GM23338 (cell line): ENCODE measurements at regions not wholly inside any gene's neighbourhood (a gene's known extent, or its start where the extent isn't known, plus 50 kb on each side); places are given as distances from the start of the nearest gene placed in this dataset.

Source experiments
- ATAC-seq: fragments of 200-7000 bp; cut with Tn5 transposase; 3 replicates; pipeline ENCODE4 v1.9.1; 2020
- DNase-seq: peaks from one replicate; pipeline ENCODE4 v3.0.0-alpha.2; 2015; ENCODE audit warnings: low spot score
- H2AFZ ChIP-seq: fragments of 200-600 bp; sonication (generic); 2 replicates; pipeline ENCODE4 v1.8.0; 2016; ENCODE audit warnings: antibody characterized with exemption, mild to moderate bottlenecking, moderate library complexity
- H3F3A ChIP-seq: fragments of 200-600 bp; sonication (generic); replicated peaks from 2 replicates; pipeline ENCODE4 v1.8.0; 2017; ENCODE audit warnings: antibody characterized with exemption, mixed run types, low read depth
- H3K27ac ChIP-seq: fragments of 200-600 bp; sonication (generic); 2 replicates; pipeline ENCODE4 v1.6.1; 2016; ENCODE audit warnings: low read depth
- H3K27me3 ChIP-seq: fragments of 200-600 bp; sonication (generic); 2 replicates; pipeline ENCODE4 v1.8.0; 2016; ENCODE audit warnings: mild to moderate bottlenecking, mixed run types, moderate library complexity; ENCODE audit not compliant: insufficient read depth
- H3K36me3 ChIP-seq: fragments of 200-600 bp; sonication (generic); 2 replicates; pipeline ENCODE4 v1.8.0; 2016; ENCODE audit warnings: mild to moderate bottlenecking; ENCODE audit not compliant: insufficient read depth
- H3K4me1 ChIP-seq: fragments of 200-600 bp; sonication (generic); 2 replicates; pipeline ENCODE4 v1.8.0; 2016; ENCODE audit warnings: mild to moderate bottlenecking, moderate library complexity; ENCODE audit not compliant: insufficient read depth
- H3K4me2 ChIP-seq: fragments of 200-600 bp; sonication (generic); 2 replicates; pipeline ENCODE4 v1.7.1; 2017; ENCODE audit warnings: mixed run types
- H3K4me3 ChIP-seq: fragments of 200-600 bp; sonication (generic); 2 replicates; pipeline ENCODE4 v1.6.1; 2016; ENCODE audit warnings: mixed run types
- H3K79me2 ChIP-seq: fragments of 200-600 bp; sonication (generic); replicated peaks from 2 replicates; pipeline ENCODE4 v1.8.0; 2017; ENCODE audit warnings: mild to moderate bottlenecking; ENCODE audit not compliant: insufficient read depth
- H3K9me2 ChIP-seq: fragments of 200-600 bp; sonication (generic); 2 replicates; pipeline ENCODE4 v1.8.0; 2017; ENCODE audit not compliant: insufficient read depth
- H4K20me1 ChIP-seq: fragments of 200-600 bp; sonication (generic); replicated peaks from 2 replicates; pipeline ENCODE4 v1.8.0; 2017; ENCODE audit warnings: mild to moderate bottlenecking; ENCODE audit not compliant: insufficient read depth
- H3K27ac Mint-ChIP-seq: 2 replicates; pipeline ENCODE4 v1.8.0; 2020; ENCODE audit warnings: inconsistent platforms, mild to moderate bottlenecking, moderate library complexity, mixed read lengths
- H3K27me3 Mint-ChIP-seq: 3 replicates; pipeline ENCODE4 v1.8.0; 2022; ENCODE audit warnings: low read depth, mild to moderate bottlenecking, moderate library complexity, mixed read lengths, inconsistent platforms; ENCODE audit not compliant: insufficient read depth, poor library complexity
- H3K36me3 Mint-ChIP-seq: 3 replicates; pipeline ENCODE4 v1.8.0; 2021; ENCODE audit warnings: low read depth, mild to moderate bottlenecking, inconsistent platforms, moderate library complexity, mixed read lengths
- H3K4me1 Mint-ChIP-seq: 3 replicates; pipeline ENCODE4 v1.8.0; 2020; ENCODE audit warnings: mild to moderate bottlenecking, inconsistent platforms, mixed read lengths
- H3K4me3 Mint-ChIP-seq: 3 replicates; pipeline ENCODE4 v1.8.0; 2021; ENCODE audit warnings: moderate library complexity, mild to moderate bottlenecking, inconsistent platforms, mixed read lengths
- H3K9me3 Mint-ChIP-seq: 3 replicates; pipeline ENCODE4 v1.8.0; 2020; ENCODE audit warnings: moderate library complexity, mild to moderate bottlenecking, inconsistent platforms, mixed read lengths
- CREB1 ChIP-seq: fragments of 250-450 bp; sonication (Bioruptor Pico); IDR thresholded peaks from 2 replicates; pipeline ENCODE4 v1.5.0; 2020; ENCODE audit warnings: low read depth, mild to moderate bottlenecking, moderate library complexity
- JUNB ChIP-seq: IDR thresholded peaks from one replicate; pipeline ENCODE4 v1.6.1; 2016; ENCODE audit warnings: antibody characterized with exemption; ENCODE audit not compliant: unreplicated experiment
- NANOG ChIP-seq: IDR thresholded peaks from 2 replicates; pipeline ENCODE4 v1.6.1; 2016; ENCODE audit warnings: antibody characterized with exemption, borderline replicate concordance
- POLR2AphosphoS5 ChIP-seq: IDR thresholded peaks from 2 replicates; pipeline ENCODE4 v1.6.1; 2016; ENCODE audit warnings: antibody characterized with exemption, low read depth
- REST ChIP-seq: IDR thresholded peaks from one replicate; pipeline ENCODE4 v1.6.1; 2018; ENCODE audit warnings: antibody characterized with exemption; ENCODE audit not compliant: unreplicated experiment
- ZNF331 ChIP-seq: fragments of 250-450 bp; sonication (Bioruptor Pico); IDR thresholded peaks from 2 replicates; pipeline ENCODE4 v1.5.0; 2020; ENCODE audit warnings: low read depth, mild to moderate bottlenecking, moderate library complexity
- TF ChIP-seq, protein P1 (sequence below): IDR thresholded peaks from 2 replicates; pipeline ENCODE4 v1.6.1; 2016; ENCODE audit warnings: antibody characterized with exemption
- TF ChIP-seq, protein P2 (sequence below), 2 experiments: fragments of 200-600 bp in 1 of 2; sonication (generic) in 1 of 2; conservative IDR thresholded peaks; 2 replicates each; pipeline versions ENCODE4 v1.5.1 to v1.6.1; 2016 to 2017; ENCODE audit warnings: antibody characterized with exemption in 2 of 2, low read depth in 2 of 2, mild to moderate bottlenecking in 2 of 2, moderate library complexity in 1 of 2

- Mint-ChIP-seq H3K4me1 (no peaks in the 10 kb centered on the region), H3K36me3 (peaks cover 9% of the 10 kb centered on the region; the same call in 2 of the 3 replicates), H3K27me3 (no peaks in the 10 kb centered on the region), H3K9me3 (peaks cover 17% of the 10 kb centered on the region), H3K4me3 (no peak overlapping the region), H3K27ac (no peak overlapping the region)
- H3K79me2 ChIP-seq, result no peaks in the 10 kb centered on the region
- H3K36me3 ChIP-seq, result 0 out of 2 replicates have a peak, but pooled peaks cover 3% of the 10 kb centered on the region
- no peaks in the 10 kb centered on the region for H3F3A ChIP-seq
- no peak overlapping the region for H3K27ac ChIP-seq
- H3K27me3 ChIP-seq, result no peaks in the 10 kb centered on the region
- H3K4me2 ChIP-seq, result no peak overlapping the region
- H3K4me1 ChIP-seq, result no peaks in the 10 kb centered on the region
- no peak for ATAC-seq
- DNase-seq, result no peak
- TF ChIP-seq ZNF331 (CRISPR knock-in tag) (no peak), JUNB (no peak), REST (no peak)
- TF ChIP-seq, protein P1, sequence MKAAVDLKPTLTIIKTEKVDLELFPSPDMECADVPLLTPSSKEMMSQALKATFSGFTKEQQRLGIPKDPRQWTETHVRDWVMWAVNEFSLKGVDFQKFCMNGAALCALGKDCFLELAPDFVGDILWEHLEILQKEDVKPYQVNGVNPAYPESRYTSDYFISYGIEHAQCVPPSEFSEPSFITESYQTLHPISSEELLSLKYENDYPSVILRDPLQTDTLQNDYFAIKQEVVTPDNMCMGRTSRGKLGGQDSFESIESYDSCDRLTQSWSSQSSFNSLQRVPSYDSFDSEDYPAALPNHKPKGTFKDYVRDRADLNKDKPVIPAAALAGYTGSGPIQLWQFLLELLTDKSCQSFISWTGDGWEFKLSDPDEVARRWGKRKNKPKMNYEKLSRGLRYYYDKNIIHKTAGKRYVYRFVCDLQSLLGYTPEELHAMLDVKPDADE, result no peak
- H3K4me3 ChIP-seq, result no peak overlapping the region
- H4K20me1 ChIP-seq, result no peaks in the 10 kb centered on the region
- no peak overlapping the region for H2AFZ ChIP-seq
- H3K9me2 ChIP-seq, result no peaks in the 10 kb centered on the region
Measured at GRCh38 chr2:181153886-181154285, 173.5 kb downstream of the UBE2E3 start.

DNA sequence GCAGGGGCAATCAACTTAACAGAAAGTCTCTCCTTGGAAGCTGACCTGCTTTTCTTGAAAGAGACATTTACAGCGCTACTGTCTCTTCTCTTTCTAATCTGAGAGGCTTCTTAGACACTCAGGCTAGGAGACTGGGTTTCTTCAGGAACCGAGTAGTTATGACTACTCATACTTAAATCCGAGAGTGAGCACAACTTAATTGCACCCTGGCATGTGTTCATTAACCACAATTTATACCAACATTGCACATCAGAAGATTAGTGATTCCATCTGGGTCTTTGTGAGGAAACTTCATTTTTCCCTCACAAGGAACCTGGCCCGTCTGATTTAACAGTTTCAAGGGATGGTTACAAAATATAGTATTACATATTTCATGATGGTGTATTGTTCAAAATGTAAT is 176.9 kb downstream of the UBE2E3 start:
- Histone ChIP-seq H3K4me3 (no peak overlapping the region), H3K27me3 (no peaks in the 10 kb centered on the region), H3K9me2 (no peaks in the 10 kb centered on the region), H2AFZ (no peak overlapping the region), H3K36me3 (0 out of 2 replicates have a peak, but pooled peaks cover 3% of the 10 kb centered on the region), H3K27ac (no peak overlapping the region), H3K4me2 (no peak overlapping the region), H4K20me1 (no peaks in the 10 kb centered on the region), H3K79me2 (no peaks in the 10 kb centered on the region), H3K4me1 (no peaks in the 10 kb centered on the region), H3F3A (no peaks in the 10 kb centered on the region)
- peaks cover 9% of the 10 kb centered on the region; the same call in 2 of the 3 replicates for H3K36me3 Mint-ChIP-seq
- peaks cover 17% of the 10 kb centered on the region for H3K9me3 Mint-ChIP-seq
- no peaks in the 10 kb centered on the region for H3K4me1 Mint-ChIP-seq
- no peak for ATAC-seq
- no peaks in the 10 kb centered on the region for H3K27me3 Mint-ChIP-seq
- DNase-seq, result no peak
- H3K27ac Mint-ChIP-seq, result no peak overlapping the region
- no peak overlapping the region for H3K4me3 Mint-ChIP-seq
- TF ChIP-seq, protein P1, result no peak
- TF ChIP-seq, protein P2, sequence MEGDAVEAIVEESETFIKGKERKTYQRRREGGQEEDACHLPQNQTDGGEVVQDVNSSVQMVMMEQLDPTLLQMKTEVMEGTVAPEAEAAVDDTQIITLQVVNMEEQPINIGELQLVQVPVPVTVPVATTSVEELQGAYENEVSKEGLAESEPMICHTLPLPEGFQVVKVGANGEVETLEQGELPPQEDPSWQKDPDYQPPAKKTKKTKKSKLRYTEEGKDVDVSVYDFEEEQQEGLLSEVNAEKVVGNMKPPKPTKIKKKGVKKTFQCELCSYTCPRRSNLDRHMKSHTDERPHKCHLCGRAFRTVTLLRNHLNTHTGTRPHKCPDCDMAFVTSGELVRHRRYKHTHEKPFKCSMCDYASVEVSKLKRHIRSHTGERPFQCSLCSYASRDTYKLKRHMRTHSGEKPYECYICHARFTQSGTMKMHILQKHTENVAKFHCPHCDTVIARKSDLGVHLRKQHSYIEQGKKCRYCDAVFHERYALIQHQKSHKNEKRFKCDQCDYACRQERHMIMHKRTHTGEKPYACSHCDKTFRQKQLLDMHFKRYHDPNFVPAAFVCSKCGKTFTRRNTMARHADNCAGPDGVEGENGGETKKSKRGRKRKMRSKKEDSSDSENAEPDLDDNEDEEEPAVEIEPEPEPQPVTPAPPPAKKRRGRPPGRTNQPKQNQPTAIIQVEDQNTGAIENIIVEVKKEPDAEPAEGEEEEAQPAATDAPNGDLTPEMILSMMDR (conservative IDR thresholded peaks at IDR 0.05; ENCODE audit: low read depth in 2 of 2), result no peak
- TF ChIP-seq ZNF331 (CRISPR knock-in tag) (no peak), CREB1 (no peak), NANOG (no peak), POLR2AphosphoS5 (no peak), REST (no peak)
